GM19452 (cell line): ENCODE measurements at regions not wholly inside any gene's neighbourhood (a gene's known extent, or its start where the extent isn't known, plus 50 kb on each side); places are given as distances from the start of the nearest gene placed in this dataset.

Experiments used
- ATAC-seq: cut with Tn5 transposase; IDR thresholded peaks from one replicate; pipeline ENCODE4 v1.9.1; 2021; ENCODE audit not compliant: unreplicated experiment

GRCh38 chr13:84686458-84686857 is 804.2 kb upstream of the SLITRK1 start:
- ATAC-seq: no peak

GRCh38 chr13:84684804-84685203 is 802.5 kb upstream of the SLITRK1 start:
- no peak for ATAC-seq

- no peak for ATAC-seq
Observed at GRCh38 chr13:84684048-84684662, 801.9 kb upstream of the SLITRK1 start.

GRCh38 chr13:84683448-84683847 is 801.2 kb upstream of the SLITRK1 start:
- ATAC-seq: no peak

GRCh38 chr13:84677836-84678235 is 795.6 kb upstream of the SLITRK1 start:
- no peak for ATAC-seq

- no peak for ATAC-seq
Observed at GRCh38 chr13:84672616-84673015, 790.3 kb upstream of the SLITRK1 start.

GRCh38 chr13:84670245-84670644 is 788.0 kb upstream of the SLITRK1 start:
- ATAC-seq: no peak

- no peak for ATAC-seq
Observed at GRCh38 chr13:84668637-84669036, 786.4 kb upstream of the SLITRK1 start.

- ATAC-seq: no peak
Observed at GRCh38 chr13:84662491-84662890, 780.2 kb upstream of the SLITRK1 start.

- ATAC-seq: no peak
Observed at GRCh38 chr13:84661718-84662117, 779.4 kb upstream of the SLITRK1 start.

- ATAC-seq: no peak
Observed at GRCh38 chr13:84659359-84659661, 777.0 kb upstream of the SLITRK1 start.

GRCh38 chr13:84658491-84659358 is 776.5 kb upstream of the SLITRK1 start:
- no peak for ATAC-seq

- no peak for ATAC-seq
Observed at GRCh38 chr13:84655677-84656076, 773.4 kb upstream of the SLITRK1 start.

GRCh38 chr13:84654654-84655275 is 772.5 kb upstream of the SLITRK1 start:
- ATAC-seq: no peak

- no peak for ATAC-seq
Observed at GRCh38 chr13:84653915-84654534, 771.8 kb upstream of the SLITRK1 start.

- no peak for ATAC-seq
Observed at GRCh38 chr13:84651705-84652104, 769.4 kb upstream of the SLITRK1 start.

- no peak for ATAC-seq
Observed at GRCh38 chr13:84651288-84651687, 769.0 kb upstream of the SLITRK1 start.

GRCh38 chr13:84649853-84650252 is 767.6 kb upstream of the SLITRK1 start:
- no peak for ATAC-seq

- no peak for ATAC-seq
Observed at GRCh38 chr13:84648069-84648640, 765.9 kb upstream of the SLITRK1 start.

- no peak for ATAC-seq
Observed at GRCh38 chr13:84646957-84647356, 764.7 kb upstream of the SLITRK1 start.

- no peak for ATAC-seq
Observed at GRCh38 chr13:84645196-84646012, 763.1 kb upstream of the SLITRK1 start.
